ENCODE measurements at regions not wholly inside any gene's neighbourhood (a gene's known extent, or its start where the extent isn't known, plus 50 kb on each side); places are given as distances from the start of the nearest gene placed in this dataset.

DNA sequence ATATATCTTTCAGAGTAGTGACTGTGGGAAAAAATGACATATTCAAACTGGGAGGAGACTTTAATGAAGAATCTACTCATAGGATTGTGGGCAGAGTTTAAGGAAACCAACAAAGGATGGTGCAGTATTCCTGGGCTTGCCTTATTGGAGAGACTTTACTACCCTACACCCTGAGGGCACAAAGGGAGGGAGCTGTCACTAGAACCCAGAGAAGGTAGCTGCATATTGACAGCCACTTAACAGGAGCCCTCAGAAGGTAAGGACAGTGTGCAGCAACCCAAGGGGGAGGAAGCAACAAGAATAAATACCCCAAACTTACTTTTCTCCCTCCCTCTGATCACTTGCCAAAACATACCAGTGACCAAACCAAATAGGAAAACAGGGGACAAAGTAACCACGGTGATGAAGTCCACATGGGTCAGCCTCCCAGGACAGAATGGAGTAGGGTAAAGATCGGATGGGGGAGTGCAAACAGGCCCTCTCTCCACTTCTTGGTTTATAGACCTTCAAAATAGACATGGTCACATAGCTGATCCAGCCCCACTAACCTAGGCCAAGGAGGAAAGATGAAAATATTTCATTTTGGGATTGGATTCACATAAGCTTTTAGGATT, 121.8 kb upstream of the SESN3 start:
- no peaks in the 10 kb centered on the region for H3K4me1 ChIP-seq (ENCODE audit: insufficient read depth)
- no peaks in the 10 kb centered on the region for H3K27me3 ChIP-seq
- H3K36me3 ChIP-seq = no peaks in the 10 kb centered on the region
- 69 to 80% (median 75%) methylated on average over 2 of the region's 2 CpGs for WGBS, 3 donors
- TF ChIP-seq, protein P1, sequence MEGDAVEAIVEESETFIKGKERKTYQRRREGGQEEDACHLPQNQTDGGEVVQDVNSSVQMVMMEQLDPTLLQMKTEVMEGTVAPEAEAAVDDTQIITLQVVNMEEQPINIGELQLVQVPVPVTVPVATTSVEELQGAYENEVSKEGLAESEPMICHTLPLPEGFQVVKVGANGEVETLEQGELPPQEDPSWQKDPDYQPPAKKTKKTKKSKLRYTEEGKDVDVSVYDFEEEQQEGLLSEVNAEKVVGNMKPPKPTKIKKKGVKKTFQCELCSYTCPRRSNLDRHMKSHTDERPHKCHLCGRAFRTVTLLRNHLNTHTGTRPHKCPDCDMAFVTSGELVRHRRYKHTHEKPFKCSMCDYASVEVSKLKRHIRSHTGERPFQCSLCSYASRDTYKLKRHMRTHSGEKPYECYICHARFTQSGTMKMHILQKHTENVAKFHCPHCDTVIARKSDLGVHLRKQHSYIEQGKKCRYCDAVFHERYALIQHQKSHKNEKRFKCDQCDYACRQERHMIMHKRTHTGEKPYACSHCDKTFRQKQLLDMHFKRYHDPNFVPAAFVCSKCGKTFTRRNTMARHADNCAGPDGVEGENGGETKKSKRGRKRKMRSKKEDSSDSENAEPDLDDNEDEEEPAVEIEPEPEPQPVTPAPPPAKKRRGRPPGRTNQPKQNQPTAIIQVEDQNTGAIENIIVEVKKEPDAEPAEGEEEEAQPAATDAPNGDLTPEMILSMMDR (IDR thresholded peaks at IDR 0.05) = no peak
- TF ChIP-seq POLR2A (IDR thresholded peaks at IDR 0.05) = no peak
- TF ChIP-seq EP300 (IDR thresholded peaks at IDR 0.05) = no peak
- intact Hi-C loops (cut with DNase I) = no loop called here
- H3K4me3 ChIP-seq = no peak overlapping the region
- H3K9me3 ChIP-seq = no peaks in the 10 kb centered on the region
- no peak for DNase-seq
- no peak overlapping the region for H3K27ac ChIP-seq

DNA sequence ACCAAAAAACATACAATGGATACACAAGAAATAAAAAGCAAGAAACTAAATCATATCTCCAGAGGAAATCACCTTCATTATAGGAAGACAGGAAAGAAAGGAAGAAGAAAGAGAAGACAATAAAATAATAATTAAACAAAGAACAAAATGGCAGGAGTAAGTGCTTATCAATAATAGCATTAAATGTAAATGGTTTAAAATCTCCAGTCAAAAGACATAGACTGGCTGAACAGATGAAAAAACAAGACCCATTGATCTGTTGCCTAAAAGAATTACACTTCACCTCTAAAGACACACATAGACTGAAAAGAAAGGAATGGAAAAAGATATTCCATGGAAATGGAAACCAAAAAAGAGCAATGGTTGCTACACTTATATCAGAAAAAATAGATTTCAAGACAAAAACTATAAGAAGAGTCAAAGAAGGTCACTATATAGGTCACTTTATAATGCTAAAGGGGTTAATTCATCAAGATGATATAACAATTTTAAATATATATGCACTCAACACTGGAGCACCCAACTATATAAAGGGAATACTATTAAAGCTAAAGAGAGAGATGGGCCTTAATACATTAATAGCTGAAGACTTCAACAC, 118.4 kb upstream of the SESN3 start:
- Histone ChIP-seq H3K27me3 (no peaks in the 10 kb centered on the region), H3K27ac (no peak overlapping the region), H3K9me3 (no peaks in the 10 kb centered on the region), H3K36me3 (no peaks in the 10 kb centered on the region), H3K4me1 (ENCODE audit: insufficient read depth) (no peaks in the 10 kb centered on the region), H3K4me3 (no peak overlapping the region)
- DNase-seq = no peak
- TF ChIP-seq, protein P1 (IDR thresholded peaks at IDR 0.05) = no peak
- TF ChIP-seq EP300 (IDR thresholded peaks at IDR 0.05) = no peak
- intact Hi-C loops (cut with DNase I) = no loop called here

DNA sequence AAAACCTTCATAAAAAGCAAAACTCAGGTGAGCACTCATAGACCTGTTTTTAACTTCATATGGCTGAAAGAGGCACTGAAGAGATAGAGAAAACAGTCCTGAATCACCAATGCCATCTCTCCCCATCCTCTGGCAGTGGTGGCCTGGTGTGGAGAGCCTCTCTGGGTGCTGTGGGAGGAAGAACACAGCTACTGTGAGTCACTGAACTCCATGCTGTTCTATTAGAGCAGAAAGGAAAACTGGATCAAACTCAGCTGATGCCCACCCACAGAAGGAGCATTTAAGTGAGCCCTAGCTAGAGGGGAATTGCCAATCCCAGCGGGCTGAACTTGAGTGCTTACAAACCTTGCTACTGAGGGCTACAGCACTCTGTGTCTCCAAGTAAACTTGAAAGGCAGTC, 115.3 kb upstream of the SESN3 start:
- DNase-seq = no peak
- TF ChIP-seq EP300 (IDR thresholded peaks at IDR 0.05) (no peak), POLR2A (IDR thresholded peaks at IDR 0.05) (no peak)
- TF ChIP-seq, protein P1 (IDR thresholded peaks at IDR 0.05) = no peak
- no peak overlapping the region for H3K27ac ChIP-seq
- no peaks in the 10 kb centered on the region for H3K9me3 ChIP-seq
- H3K4me3 ChIP-seq = no peak overlapping the region
- 86 to 100% (median 92%) methylated on average over 1 of the region's 1 CpG for WGBS, 3 donors
- no peaks in the 10 kb centered on the region for H3K36me3 ChIP-seq
- no peaks in the 10 kb centered on the region for H3K27me3 ChIP-seq
- intact Hi-C loops (cut with DNase I) = no loop called here
- peaks cover 4% of the 10 kb centered on the region for H3K4me1 ChIP-seq (ENCODE audit: insufficient read depth)

DNA sequence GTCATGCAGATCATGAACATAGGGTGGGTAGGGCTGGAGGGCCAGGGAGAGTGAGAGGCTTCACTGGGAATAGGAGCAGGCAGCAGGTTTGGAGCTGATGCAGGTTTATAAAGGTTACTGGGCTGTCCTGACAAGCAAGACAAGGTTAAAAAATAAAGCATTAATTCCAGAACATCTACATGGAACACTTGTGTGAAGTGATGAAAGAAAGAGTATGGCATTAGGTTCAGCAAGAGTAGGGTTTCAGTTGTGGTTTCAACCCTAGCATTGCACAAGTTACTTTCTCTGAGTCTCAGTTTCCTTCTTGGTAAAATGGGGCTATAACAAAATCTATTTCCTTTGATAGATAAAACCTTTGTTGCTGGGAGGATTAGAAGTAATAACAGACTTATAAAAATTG, 114.6 kb upstream of the SESN3 start:
- Histone ChIP-seq H3K36me3 (no peaks in the 10 kb centered on the region), H3K9me3 (no peaks in the 10 kb centered on the region), H3K27ac (no peak overlapping the region), H3K4me1 (ENCODE audit: insufficient read depth) (peaks cover 7% of the 10 kb centered on the region), H3K27me3 (no peaks in the 10 kb centered on the region), H3K4me3 (no peak overlapping the region)
- DNase-seq = no peak
- TF ChIP-seq, protein P1 (IDR thresholded peaks at IDR 0.05) = no peak
- TF ChIP-seq EP300 (IDR thresholded peaks at IDR 0.05) (no peak), POLR2A (IDR thresholded peaks at IDR 0.05) (no peak)
- intact Hi-C loops (cut with DNase I) = no loop called here

All from ovary (tissue), 7 donors.